Right cardiac atrium (tissue), 5 donors: ENCODE measurements at regions not wholly inside any gene's neighbourhood (a gene's known extent, or its start where the extent isn't known, plus 50 kb on each side); places are given as distances from the start of the nearest gene placed in this dataset.

Experiments
- ATAC-seq, 2 donors: fragments of 200-7000 bp; cut with Tn5 transposase; one replicate each; pipeline versions ENCODE4 v1.8.0 to v1.9.1; 2020; ENCODE audit warnings: moderate library complexity in 2 of 2, mild to moderate bottlenecking in 1 of 2
- DNase-seq, 3 donors: peaks; one replicate each; pipeline ENCODE4 v3.0.0-alpha.2; 2020
- H3K27ac ChIP-seq: one replicate; pipeline ENCODE4 v1.5.1; 2013; ENCODE audit warnings: mild to moderate bottlenecking, low read length, control low read depth, moderate library complexity
- H3K27me3 ChIP-seq: one replicate; pipeline ENCODE4 v1.6.1; 2013; ENCODE audit not compliant: control insufficient read depth, insufficient read depth
- H3K4me1 ChIP-seq: one replicate; pipeline ENCODE4 v1.6.1; 2013; ENCODE audit warnings: low read length; ENCODE audit not compliant: control insufficient read depth, insufficient read depth
- H3K4me3 ChIP-seq: one replicate; pipeline ENCODE4 v1.5.1; 2013; ENCODE audit warnings: low read length, control low read depth
- H3K9me3 ChIP-seq: one replicate; pipeline ENCODE4 v1.6.1; 2013; ENCODE audit warnings: low read length; ENCODE audit not compliant: control insufficient read depth
- WGBS: extraction: QIAGEN DNeasy Blood & Tissue Kit; methylation state at CpG from one replicate; pipeline ENCODE4 v1.1.7; 2013; 5-methylcytosine and 5-hydroxymethylcytosine counted together
- intact Hi-C, 4 donors: fragments of 100-400 bp; cut with DNase I; formaldehyde crosslinking; loops; one replicate each; pipeline versions ENCODE4 v1.11.0 to v1.14.0; 2022 to 2023
- donor health status: healthy with polysubstance abuse.
- donor health status: DM: no; HTN: yes; CAD: no.
- donor health status: DM: no; HTN: no; CAD: no.
- donor health status: DM: no; HTN: yes; CAD: no; lungs with severe emphysema.
- donor health status: DM: yes; HTN: yes; CAD: no.

- ATAC-seq (no peak), DNase-seq (no peak)
- H3K4me1 ChIP-seq: no peaks in the 10 kb centered on the region
- 69% methylated on average over 6 of the region's 6 CpGs for WGBS
- no peak overlapping the region for H3K27ac ChIP-seq
- H3K4me3 ChIP-seq: no peak overlapping the region
- H3K9me3 ChIP-seq: no peaks in the 10 kb centered on the region
- H3K27me3 ChIP-seq: no peaks in the 10 kb centered on the region
- intact Hi-C loops: no loop called here
Observed at GRCh38 chr15:23850666-23851065, 163.6 kb upstream of the NDN start.

DNA sequence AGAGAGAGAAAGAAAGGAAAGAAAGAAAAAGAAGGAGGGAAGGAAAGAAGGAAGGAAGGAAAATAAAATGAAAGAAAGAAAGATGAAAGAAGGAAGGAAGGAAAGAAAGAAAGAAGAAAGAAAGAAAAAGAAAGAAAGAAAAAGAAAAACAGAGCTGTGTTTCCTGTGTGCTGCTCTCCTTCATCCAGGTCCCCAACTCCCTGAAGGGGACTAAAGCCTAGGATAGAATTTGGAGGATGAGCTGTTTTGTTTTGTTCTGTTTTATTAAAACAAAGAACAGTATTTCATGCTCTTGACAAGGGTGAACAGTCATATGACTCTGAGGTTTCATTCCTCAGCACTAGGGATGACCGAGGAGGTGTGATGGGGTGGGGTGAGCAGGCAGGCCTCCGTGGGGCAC is 164.8 kb upstream of the NDN start:
- Histone ChIP-seq H3K27ac (no peak overlapping the region), H3K4me3 (no peak overlapping the region), H3K4me1 (no peaks in the 10 kb centered on the region), H3K27me3 (no peaks in the 10 kb centered on the region), H3K9me3 (no peaks in the 10 kb centered on the region)
- 39% methylated on average over 2 of the region's 2 CpGs for WGBS
- DNase-seq (no peak), ATAC-seq (no peak)
- intact Hi-C loops: no loop called here

- DNase-seq (no peak), ATAC-seq (no peak)
- WGBS: 56% methylated on average over 1 of the region's 1 CpG
- Histone ChIP-seq H3K4me1 (no peaks in the 10 kb centered on the region), H3K9me3 (no peaks in the 10 kb centered on the region), H3K27ac (no peak overlapping the region), H3K4me3 (no peak overlapping the region), H3K27me3 (no peaks in the 10 kb centered on the region)
- intact Hi-C loops: no loop called here
Observed at GRCh38 chr15:23853286-23853685, 166.2 kb upstream of the NDN start.

DNA sequence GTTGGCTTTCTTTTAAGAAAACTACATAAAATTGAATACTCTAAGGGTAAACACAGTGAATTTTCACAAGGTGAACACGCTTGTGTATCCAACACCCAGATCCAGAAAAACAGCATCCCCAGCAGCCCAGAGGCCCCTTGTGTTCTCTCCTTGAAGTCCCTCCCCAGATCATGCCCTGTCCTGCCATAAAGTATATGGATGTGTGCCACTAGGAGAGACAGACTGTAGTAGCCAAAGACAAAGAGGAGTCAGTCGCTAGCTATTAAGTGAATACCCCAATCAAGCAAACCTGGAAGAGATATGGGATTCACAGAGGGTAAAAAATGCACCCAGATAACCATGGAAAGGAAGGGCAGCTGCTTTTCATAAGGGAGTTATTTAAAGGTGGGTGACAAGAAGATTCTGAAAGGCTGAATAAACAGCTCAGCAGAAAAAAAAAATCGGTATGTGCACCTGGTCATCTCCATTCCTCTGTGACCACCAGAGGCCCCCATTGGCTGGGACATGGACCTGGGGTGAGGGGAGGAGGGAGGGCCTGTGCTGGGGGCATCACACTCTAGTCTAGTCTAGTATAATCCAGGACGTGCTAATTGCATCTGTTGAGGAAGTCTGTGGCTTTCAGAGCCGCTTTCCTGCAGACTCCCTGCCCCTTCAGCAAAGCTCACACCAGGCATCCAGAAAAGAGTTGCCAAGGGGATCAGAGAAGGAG is 167.3 kb upstream of the NDN start:
- DNase-seq: no peak
- Histone ChIP-seq H3K4me3 (no peak overlapping the region), H3K9me3 (no peaks in the 10 kb centered on the region), H3K27me3 (no peaks in the 10 kb centered on the region), H3K27ac (no peak overlapping the region), H3K4me1 (no peaks in the 10 kb centered on the region)
- intact Hi-C loops: no loop called here
- ATAC-seq: no peak
- 43% methylated on average over 5 of the region's 5 CpGs for WGBS

DNA sequence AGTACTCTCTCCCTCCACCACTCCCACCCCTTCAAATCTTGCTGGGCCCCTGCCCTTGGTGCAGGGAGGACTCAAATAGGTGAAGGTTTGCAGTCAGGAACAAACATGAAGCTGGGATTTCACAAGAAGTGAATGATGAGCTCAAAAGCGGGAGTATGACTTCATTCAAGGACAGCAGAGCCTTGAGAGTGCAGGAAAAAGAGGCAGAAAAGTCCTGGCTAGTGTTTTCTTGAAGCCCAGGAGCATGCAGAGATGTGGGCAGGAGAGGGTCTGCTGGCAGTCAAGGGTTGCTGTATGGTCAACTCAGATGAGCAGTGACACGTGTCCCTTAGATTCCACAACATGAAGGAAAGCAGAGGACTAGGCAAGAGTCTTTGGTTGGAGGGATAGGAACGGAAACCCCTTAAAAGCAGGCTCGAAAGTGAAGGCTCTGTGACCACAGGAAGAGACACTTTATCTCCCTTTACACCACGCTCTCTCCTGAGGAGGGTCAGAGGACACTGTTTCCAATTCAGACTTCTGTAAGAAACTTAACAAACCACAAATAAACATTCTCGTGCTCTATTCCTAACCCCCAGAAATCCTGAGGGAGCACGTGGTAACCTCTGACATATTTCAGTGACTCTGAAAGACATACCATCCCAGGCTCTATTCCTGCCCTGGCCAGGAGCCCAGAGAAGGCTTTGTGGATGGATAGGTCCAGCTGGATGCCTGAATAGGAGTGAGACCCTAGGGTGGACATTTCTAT is 168.0 kb upstream of the NDN start:
- Histone ChIP-seq H3K9me3 (no peaks in the 10 kb centered on the region), H3K27ac (no peak overlapping the region), H3K4me3 (no peak overlapping the region), H3K4me1 (no peaks in the 10 kb centered on the region), H3K27me3 (no peaks in the 10 kb centered on the region)
- 31% methylated on average over 7 of the region's 7 CpGs for WGBS
- no peak for ATAC-seq
- no peak for DNase-seq
- intact Hi-C loops: no loop called here

- Histone ChIP-seq H3K4me3 (no peak overlapping the region), H3K4me1 (no peaks in the 10 kb centered on the region), H3K27me3 (no peaks in the 10 kb centered on the region), H3K9me3 (no peaks in the 10 kb centered on the region), H3K27ac (no peak overlapping the region)
- intact Hi-C loops: no loop called here
- no peak for ATAC-seq
- DNase-seq: no peak
- 72% methylated on average over 4 of the region's 4 CpGs for WGBS
Observed at GRCh38 chr15:23855947-23856346, 168.8 kb upstream of the NDN start.

- Histone ChIP-seq H3K27me3 (no peaks in the 10 kb centered on the region), H3K9me3 (no peaks in the 10 kb centered on the region), H3K4me1 (no peaks in the 10 kb centered on the region), H3K27ac (no peak overlapping the region), H3K4me3 (no peak overlapping the region)
- DNase-seq (peak in 1 of 3 donors; percentile 39), ATAC-seq (no peak)
- 27% methylated on average over 12 of the region's 12 CpGs for WGBS
- intact Hi-C loops: no loop called here
Observed at GRCh38 chr15:23857028-23857641, 170.0 kb upstream of the NDN start.

DNA sequence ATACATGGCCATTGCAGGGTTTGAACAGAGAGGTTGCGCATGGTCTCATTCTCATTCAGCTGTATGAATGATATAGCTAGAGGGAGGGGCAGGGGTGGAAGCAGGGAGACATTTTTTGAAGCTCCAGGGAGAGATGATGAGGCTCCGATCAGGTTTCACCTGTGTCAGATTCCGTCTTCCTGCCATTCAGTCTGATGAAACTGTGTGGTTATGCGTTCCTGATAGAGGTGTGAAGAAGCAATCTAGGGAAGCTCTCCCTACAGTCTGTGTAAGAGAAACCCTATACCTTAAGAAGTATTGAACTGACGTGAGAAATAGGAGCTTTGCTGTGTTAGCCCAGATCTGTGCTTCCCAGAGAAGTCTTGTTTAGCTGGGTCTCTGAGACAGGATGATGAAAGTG is 171.9 kb upstream of the NDN start:
- no peaks in the 10 kb centered on the region for H3K4me1 ChIP-seq
- ATAC-seq: no peak
- intact Hi-C loops: no loop called here
- H3K27ac ChIP-seq: no peak overlapping the region
- no peak for DNase-seq
- no peaks in the 10 kb centered on the region for H3K27me3 ChIP-seq
- no peaks in the 10 kb centered on the region for H3K9me3 ChIP-seq
- H3K4me3 ChIP-seq: no peak overlapping the region
- 80% methylated on average over 5 of the region's 5 CpGs for WGBS

DNA sequence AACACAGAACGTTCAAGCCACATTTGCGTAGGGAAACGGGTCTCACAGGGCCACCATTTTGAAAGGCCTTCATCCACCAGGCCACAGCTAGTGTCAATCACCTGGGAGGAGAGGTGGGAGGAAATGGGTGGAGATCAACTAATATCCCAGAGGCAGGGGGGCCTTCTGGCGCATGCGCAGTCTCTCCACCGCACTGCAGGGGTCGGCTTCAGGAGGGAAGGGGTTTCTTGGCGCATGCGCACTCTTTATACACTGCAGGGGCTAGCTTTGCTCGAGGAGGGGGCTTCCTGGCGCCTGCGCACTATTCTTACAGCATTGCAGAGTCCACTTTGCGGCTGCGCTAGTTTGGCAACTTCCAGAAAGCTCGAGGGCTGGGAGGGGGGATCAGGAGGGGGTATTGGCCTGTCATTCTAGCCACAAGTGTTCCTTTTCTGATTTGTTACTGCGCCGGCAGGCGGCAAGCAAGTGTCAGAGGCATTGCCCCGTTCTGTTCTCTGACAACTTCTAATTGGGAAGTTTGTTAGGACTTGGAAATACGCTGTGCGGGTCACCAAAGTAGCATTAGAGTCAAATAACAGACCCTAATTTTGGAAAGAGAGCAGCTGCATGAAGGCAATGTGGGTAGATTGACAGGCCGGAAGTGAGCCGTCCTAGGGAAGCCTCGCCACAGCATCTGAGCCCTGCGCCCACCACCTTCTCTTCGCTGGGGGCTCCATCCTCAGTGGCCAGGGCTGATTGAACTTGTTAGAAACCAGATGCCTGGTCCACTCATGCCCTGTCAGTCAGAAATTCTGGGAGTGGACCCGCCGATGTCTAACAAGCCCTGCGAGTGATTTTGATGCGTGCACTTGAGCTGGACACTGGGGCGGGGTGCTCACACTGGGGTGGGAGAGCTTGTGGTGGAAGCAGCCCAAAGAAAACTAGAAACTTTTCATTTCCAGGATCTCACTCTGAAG is 173.5 kb upstream of the NDN start:
- intact Hi-C loops: no loop called here
- no peak overlapping the region for H3K27ac ChIP-seq
- no peaks in the 10 kb centered on the region for H3K9me3 ChIP-seq
- H3K4me1 ChIP-seq: no peaks in the 10 kb centered on the region
- H3K27me3 ChIP-seq: no peaks in the 10 kb centered on the region
- H3K4me3 ChIP-seq: no peak overlapping the region
- 48% methylated on average over 31 of the region's 31 CpGs for WGBS
- DNase-seq (no peak), ATAC-seq (no peak)

DNA sequence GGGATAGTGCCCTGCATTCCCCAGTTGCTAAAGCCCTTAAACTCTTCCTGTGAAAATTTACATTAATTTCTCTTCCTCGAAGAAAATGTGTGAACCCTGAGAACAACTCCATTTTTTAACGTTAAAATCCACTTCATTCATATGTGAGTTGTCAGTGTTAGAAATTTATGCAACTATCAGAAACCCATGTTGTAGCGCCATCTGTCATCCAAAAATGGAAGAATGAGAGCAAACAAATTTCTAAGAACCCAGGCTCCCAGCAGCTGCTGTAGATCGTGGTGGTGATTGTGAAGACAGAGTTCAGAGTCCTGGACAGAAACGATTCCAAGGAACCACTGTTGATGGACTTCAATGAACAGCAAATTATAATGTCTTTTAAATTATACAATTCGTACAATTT is 179.7 kb upstream of the NDN start:
- no peak for ATAC-seq
- DNase-seq: no peak
- Histone ChIP-seq H3K27ac (no peak overlapping the region), H3K4me1 (no peaks in the 10 kb centered on the region), H3K27me3 (no peaks in the 10 kb centered on the region), H3K4me3 (no peak overlapping the region), H3K9me3 (no peaks in the 10 kb centered on the region)
- whole genome bisulfite sequencing: 37% methylated on average over 6 of the region's 6 CpGs
- intact Hi-C loops: loop anchor here in 1 of 4 donors (5.0 kb wide), 1 partner anchor 220 kb away; the partner anchor contains the start of gene MAGEL2
